SK-N-SH treated with all-trans-retinoic acid at 6 μM for 48 hours (cell line): ENCODE measurements at regions not wholly inside any gene's neighbourhood (a gene's known extent, or its start where the extent isn't known, plus 50 kb on each side); places are given as distances from the start of the nearest gene placed in this dataset.

Experiments used
- BACH2 ChIP-seq: fragments of 250-450 bp; sonication (Bioruptor Pico); IDR thresholded peaks from 2 replicates; pipeline ENCODE4 v1.9.0; 2021; ENCODE audit warnings: mild to moderate bottlenecking, borderline replicate concordance
- CSDC2 ChIP-seq: fragments of 250-450 bp; sonication (Bioruptor Pico); IDR thresholded peaks from 2 replicates; pipeline ENCODE4 v1.5.0; 2020; ENCODE audit warnings: mild to moderate bottlenecking, moderate library complexity
- RARB ChIP-seq: fragments of 250-450 bp; sonication (Bioruptor Pico); IDR thresholded peaks from 2 replicates; pipeline ENCODE4 v1.8.0; 2021; ENCODE audit warnings: mild to moderate bottlenecking, moderate library complexity
- TOX ChIP-seq: fragments of 250-450 bp; sonication (Bioruptor Pico); IDR thresholded peaks from 2 replicates; pipeline ENCODE4 v1.8.0; 2021; ENCODE audit warnings: mild to moderate bottlenecking, moderate library complexity, borderline replicate concordance
- TSHZ2 ChIP-seq: fragments of 250-450 bp; sonication (Bioruptor Pico); IDR thresholded peaks from 2 replicates; pipeline ENCODE4 v1.5.0; 2020; ENCODE audit warnings: mild to moderate bottlenecking, moderate library complexity
- TF ChIP-seq, protein P1 (sequence below): fragments of 250-450 bp; sonication (Bioruptor Pico); IDR thresholded peaks from 2 replicates; pipeline ENCODE4 v1.5.1; 2021; ENCODE audit warnings: mild to moderate bottlenecking, moderate library complexity

GRCh38 chr3:146772211-146772743, 167.1 kb upstream of the PLSCR5 start:
- TF ChIP-seq TOX (CRISPR knock-in tag) (no peak), TSHZ2 (CRISPR knock-in tag) (no peak), RARB (CRISPR knock-in tag) (no peak), BACH2 (CRISPR knock-in tag) (no peak), CSDC2 (CRISPR knock-in tag) (no peak)
- TF ChIP-seq, protein P1, sequence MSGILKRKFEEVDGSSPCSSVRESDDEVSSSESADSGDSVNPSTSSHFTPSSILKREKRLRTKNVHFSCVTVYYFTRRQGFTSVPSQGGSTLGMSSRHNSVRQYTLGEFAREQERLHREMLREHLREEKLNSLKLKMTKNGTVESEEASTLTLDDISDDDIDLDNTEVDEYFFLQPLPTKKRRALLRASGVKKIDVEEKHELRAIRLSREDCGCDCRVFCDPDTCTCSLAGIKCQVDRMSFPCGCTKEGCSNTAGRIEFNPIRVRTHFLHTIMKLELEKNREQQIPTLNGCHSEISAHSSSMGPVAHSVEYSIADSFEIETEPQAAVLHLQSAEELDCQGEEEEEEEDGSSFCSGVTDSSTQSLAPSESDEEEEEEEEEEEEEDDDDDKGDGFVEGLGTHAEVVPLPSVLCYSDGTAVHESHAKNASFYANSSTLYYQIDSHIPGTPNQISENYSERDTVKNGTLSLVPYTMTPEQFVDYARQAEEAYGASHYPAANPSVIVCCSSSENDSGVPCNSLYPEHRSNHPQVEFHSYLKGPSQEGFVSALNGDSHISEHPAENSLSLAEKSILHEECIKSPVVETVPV = no peak
